GM21515 (cell line): ENCODE measurements at regions not wholly inside any gene's neighbourhood (a gene's known extent, or its start where the extent isn't known, plus 50 kb on each side); places are given as distances from the start of the nearest gene placed in this dataset.
"Not testable (repeated sequence)": the region's sequence is repeated elsewhere in the genome, so short reads cannot be mapped to it uniquely, and the experiment has no call there.

ENCODE experiments used
- ATAC-seq: cut with Tn5 transposase; IDR thresholded peaks from one replicate; pipeline ENCODE4 v1.9.1; 2021; ENCODE audit not compliant: unreplicated experiment

GRCh38 chr1:243074224-243074623 is 180.9 kb downstream of the CEP170 start:
- not testable (repeated sequence) for ATAC-seq

GRCh38 chr1:243067056-243067455 is 188.0 kb downstream of the CEP170 start:
- ATAC-seq = not testable (repeated sequence)

GRCh38 chr1:243061965-243062364 is 193.1 kb downstream of the CEP170 start:
- ATAC-seq = not testable (repeated sequence)

DNA sequence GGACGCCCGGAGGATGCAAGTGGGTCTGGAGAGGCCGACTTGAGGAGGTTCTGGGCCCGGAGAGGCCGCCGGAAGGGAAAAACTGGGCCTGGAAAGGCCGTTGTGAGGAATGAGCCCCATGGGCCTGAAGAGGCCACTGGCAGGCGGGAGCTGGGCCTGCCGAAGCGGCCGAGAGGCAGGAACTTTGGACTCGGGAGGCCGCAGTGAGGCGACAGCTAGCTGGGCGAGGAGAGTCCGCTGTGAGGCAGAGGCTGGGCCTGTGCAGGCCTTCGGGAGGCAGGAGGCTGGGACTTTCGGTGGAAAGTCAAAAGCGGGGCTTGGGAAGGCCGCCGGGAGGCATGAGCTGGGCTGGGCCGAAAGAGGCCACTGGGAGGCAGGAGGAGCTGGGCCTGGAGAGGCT is 199.6 kb downstream of the CEP170 start:
- ATAC-seq = not testable (repeated sequence)

DNA sequence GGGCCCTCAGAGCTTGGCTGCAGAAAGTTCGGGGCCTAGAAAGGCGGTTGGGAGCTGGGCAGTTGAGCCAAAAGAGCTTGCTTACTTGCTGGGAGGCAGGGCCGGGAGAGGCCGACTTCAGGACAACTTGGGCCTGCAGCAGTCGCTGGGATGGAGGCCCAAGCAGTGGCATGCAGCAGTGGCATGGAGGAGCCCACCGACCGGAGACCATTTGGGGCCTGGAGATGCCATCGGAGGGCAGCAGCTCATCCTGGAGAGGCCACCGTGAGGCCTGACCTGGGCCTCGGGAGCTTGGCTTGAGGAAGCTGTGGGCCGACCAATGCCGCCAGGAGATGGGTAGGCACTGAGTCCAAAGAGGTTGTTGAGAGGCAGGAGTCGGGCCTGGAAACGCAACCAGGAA is 200.0 kb downstream of the CEP170 start:
- not testable (repeated sequence) for ATAC-seq

DNA sequence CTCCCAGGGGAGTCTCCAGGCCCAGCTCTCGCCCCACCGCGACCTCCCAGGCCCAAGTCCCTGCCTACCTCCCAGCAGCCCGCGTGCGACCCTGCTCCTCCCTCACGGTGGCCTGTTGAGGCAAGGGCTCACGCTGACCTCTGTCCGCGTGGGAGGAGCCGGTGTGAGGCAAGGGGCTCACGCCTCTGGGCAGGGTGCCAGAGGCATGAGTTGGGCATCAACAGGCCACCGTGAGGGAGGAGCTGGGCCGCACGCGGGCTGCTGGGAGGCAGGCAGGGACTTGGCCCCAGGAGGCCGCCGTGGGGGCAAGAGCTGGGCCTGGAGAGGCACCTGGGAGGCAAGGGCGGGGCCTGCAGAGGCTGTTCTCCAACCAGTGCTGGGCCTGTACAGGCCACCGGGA is 200.4 kb downstream of the CEP170 start:
- ATAC-seq = not testable (repeated sequence)

DNA sequence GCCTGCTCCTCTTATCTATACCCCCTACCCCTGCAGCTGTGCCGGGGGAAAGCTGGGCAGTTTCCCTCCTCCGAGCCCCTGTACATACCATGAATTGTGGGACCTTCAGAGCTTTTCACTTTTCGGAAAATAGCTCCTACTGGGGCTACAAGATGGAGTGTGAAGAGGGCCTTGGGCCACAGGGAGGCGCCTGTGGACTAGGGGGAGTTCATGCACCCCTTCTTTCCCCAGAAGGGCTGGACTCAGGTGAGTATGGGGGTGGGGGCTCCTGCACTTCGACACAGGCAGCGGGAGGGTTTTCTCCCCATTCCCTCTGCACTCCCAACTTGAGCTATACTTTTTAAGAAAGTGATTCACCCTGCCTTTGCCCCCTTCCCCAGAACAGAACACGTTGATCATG is 202.0 kb downstream of the CEP170 start:
- not testable (repeated sequence) for ATAC-seq

DNA sequence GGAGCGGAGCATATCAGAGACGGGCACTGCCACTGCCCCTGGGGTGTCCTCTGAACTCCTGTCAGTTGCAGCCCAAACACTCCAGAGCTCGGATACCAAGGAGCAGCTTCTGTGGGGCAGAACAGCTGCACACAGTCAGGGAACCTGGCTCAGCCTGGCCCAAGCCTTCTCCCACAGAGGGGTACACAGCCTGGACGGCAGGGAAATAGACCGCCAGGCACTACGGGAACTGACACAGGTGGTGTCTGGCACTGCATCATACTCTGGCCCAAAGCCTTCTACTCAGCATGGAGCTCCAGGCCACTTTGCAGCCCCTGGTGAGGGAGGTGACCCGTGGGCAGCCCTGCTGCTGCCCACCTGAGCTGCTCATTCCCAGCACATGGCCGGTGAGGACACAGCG is 204.5 kb downstream of the CEP170 start:
- not testable (repeated sequence) for ATAC-seq

DNA sequence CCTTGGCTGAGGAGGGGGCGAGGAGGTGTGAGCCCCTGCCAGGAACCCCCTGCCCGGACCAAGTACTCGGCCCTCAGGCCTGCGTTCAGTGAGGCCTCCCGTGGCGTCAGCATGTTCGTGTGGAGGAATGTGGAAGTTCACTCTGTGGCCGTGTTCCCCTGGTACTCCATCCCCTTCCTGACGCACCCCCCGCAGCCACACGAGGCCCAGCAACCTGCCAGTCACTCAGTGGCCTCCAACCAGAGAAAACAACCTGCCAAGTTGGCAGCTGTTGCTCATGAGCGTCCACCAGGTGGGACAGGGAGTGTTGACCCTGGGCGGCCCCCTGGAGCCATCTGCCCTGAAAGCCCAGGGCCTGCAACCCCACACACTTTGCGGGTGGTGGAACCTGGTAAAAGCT is 205.4 kb downstream of the CEP170 start:
- not testable (repeated sequence) for ATAC-seq

- ATAC-seq = not testable (repeated sequence)
Measured at GRCh38 chr1:243021365-243021764, 233.7 kb downstream of the CEP170 start.

DNA sequence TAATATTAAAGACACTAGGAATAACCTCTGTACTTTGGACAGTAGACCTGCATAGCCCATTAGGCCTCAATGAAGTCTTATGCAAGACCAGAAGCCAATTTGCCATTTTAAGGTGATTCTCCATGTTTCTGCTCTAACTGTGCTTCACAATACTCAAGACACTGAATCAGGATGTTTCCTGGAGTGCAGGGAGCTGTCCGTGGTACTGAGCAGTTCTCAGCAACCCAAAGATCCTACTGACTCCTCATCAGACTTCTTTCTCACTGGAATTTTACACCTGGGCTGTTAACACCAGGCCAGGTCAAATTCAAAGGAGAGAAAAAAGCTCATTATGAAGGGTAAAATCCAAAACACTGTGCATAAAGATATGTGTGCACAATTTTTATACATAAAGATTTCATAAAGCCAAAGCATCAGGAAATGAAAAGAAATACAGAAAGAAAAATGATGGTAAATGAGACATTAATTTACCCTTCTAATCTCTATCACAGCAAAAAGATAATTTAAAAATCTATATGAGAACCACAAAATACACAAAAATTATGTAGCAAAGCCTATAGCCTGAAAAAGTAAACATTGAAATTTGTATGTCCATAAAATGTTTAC is 235.9 kb downstream of the CEP170 start:
- not testable (repeated sequence) for ATAC-seq

DNA sequence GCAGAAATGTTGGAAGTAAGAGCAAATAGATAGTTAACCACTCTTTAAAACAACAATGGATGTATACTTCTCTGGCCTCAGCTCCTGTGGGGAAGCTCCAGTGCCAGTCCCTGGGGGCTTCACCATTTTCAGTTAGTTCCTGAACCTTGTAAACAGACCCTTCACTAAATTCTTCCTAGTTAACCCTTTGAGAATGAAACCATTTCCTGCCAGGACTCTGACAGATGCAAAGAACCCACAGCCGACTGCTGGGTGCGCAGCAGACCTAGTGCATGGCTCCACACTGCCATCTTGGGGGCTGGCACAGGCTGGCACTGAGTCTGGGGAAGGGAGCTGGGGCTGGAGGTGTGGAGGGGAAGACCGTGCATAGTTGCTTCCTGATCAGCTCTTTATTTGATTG is 244.4 kb downstream of the CEP170 start:
- not testable (repeated sequence) for ATAC-seq

DNA sequence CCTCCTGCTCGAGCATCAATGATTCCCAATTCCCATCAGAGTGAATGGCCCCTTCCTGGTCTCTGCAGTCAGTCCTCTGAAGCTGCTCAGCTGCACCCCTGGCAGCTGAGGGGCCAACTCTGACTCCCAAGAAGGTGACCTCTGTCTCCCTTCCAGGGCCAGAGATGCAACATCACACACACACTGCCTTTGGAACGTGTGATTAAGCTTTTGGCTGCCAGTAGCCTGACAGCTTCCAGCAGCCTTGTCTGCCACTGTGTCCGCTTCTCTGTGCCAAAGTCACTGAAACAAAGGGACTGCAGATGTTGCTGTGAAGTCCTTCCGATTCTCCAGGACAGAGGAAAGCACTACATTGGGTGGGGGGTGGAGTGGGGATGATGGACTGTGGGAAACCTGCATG is 254.1 kb downstream of the CEP170 start:
- not testable (repeated sequence) for ATAC-seq

GRCh38 chr1:242992776-242993175 is 262.3 kb downstream of the CEP170 start:
- ATAC-seq = not testable (repeated sequence)

- ATAC-seq = not testable (repeated sequence)
Measured at GRCh38 chr1:242985096-242985495, 270.0 kb downstream of the CEP170 start.

DNA sequence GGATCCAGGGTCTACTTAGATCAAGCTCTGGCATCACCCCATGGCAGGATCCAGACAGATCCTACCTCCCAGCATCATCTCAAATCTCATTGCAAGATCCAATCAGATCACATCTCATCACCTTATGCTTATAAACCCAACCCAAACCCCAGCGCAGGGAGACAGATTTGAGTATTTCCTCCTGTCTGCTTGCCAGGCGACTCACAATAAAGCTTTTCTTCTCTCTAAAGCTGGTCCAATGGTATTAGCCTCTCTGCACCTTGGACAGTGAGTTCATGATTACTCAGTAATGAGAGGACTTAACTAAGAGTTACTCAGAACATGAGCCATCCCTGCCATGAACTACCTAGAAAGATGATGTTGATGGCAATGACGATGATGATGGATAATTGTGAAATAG is 281.7 kb downstream of the CEP170 start:
- ATAC-seq = not testable (repeated sequence)

DNA sequence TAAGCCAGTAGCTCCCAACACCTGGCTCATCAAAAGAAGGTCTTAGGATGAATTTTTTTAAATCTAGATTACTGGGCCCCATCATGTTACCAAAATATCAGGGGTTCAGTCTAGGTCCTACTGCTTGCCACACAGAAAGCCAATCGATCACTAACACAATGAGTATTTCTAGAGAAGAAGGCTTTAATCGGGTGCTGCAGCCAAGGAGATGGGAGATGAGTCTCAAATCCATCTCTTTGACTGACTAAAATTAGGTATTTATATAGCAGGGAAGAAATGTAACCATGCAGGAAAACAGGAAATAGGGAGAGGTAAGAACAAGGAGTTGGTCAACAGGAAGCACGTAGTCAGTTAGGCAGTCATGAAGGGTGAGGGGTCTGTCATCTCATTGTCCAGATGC is 288.2 kb downstream of the CEP170 start:
- no peak for ATAC-seq

- not testable (repeated sequence) for ATAC-seq
Measured at GRCh38 chr1:242959397-242959796, 295.7 kb downstream of the CEP170 start.

DNA sequence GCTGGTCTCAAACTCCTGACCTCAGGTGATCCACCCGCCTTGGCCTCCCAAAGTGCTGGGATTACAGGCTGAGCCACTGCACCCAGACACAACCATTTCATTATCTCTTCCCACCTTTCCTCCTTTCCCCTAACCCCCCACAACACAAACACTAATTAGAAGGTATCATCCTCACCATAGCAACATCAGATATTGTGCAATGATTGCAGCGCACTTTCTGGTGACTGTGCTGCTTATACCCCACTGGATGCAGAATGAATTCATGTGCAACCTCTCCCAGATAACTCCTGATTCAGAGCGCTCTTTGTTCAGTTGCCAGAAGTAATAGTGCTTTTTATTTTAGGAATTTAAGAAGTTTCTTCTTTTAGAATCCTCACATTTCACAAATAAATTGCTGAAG is 300.1 kb downstream of the CEP170 start:
- not testable (repeated sequence) for ATAC-seq

- no peak for ATAC-seq
Measured at GRCh38 chr1:242946206-242946605, 308.9 kb downstream of the CEP170 start.

- not testable (repeated sequence) for ATAC-seq
Measured at GRCh38 chr1:242936725-242937124, 318.4 kb downstream of the CEP170 start.

- not testable (repeated sequence) for ATAC-seq
Measured at GRCh38 chr1:242924717-242925116, 330.4 kb downstream of the CEP170 start.

DNA sequence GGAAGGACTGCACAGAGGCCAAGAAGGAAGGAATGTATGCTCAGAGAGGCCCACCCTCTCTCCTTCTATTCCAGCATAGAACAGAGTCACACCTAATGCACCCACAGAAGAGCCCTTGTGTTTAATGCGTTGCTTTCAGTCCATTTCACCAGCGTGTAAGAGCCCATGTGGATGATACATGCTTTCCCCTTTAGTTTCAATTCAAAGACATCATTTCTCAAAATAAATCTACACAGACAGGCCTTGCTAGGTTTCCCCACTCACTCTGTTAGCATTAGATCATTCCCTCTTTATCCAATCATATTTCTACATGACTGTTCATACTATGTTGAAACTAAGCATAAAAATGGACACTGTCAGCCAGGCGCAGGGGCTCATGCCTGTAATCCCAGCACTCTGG is 331.5 kb downstream of the CEP170 start:
- not testable (repeated sequence) for ATAC-seq
